HG03378 (cell line): ENCODE measurements at regions not wholly inside any gene's neighbourhood (a gene's known extent, or its start where the extent isn't known, plus 50 kb on each side); places are given as distances from the start of the nearest gene placed in this dataset.

Source experiments
- ATAC-seq: cut with Tn5 transposase; IDR thresholded peaks from one replicate; pipeline ENCODE4 v1.9.1; 2021; ENCODE audit warnings: mild to moderate bottlenecking, moderate library complexity; ENCODE audit not compliant: unreplicated experiment

- ATAC-seq = no peak
Measured at GRCh38 chr5:155948576-155948975, 378.4 kb upstream of the SGCD start.

GRCh38 chr5:155952486-155953089, 374.4 kb upstream of the SGCD start:
- ATAC-seq = no peak

- ATAC-seq = no peak
Measured at GRCh38 chr5:155953335-155953734, 373.6 kb upstream of the SGCD start.

GRCh38 chr5:155954701-155955445, 372.1 kb upstream of the SGCD start:
- no peak for ATAC-seq

- no peak for ATAC-seq
Measured at GRCh38 chr5:155957884-155958283, 369.1 kb upstream of the SGCD start.

- no peak for ATAC-seq
Measured at GRCh38 chr5:155959082-155959481, 367.9 kb upstream of the SGCD start.

- no peak for ATAC-seq
Measured at GRCh38 chr5:155960177-155960576, 366.8 kb upstream of the SGCD start.

GRCh38 chr5:155969537-155969936, 357.4 kb upstream of the SGCD start:
- ATAC-seq = no peak

- no peak for ATAC-seq
Measured at GRCh38 chr5:155974369-155974768, 352.6 kb upstream of the SGCD start.

GRCh38 chr5:155978850-155979249, 348.1 kb upstream of the SGCD start:
- no peak for ATAC-seq

- ATAC-seq = no peak
Measured at GRCh38 chr5:155982354-155982753, 344.6 kb upstream of the SGCD start.

GRCh38 chr5:155983954-155984353, 343.0 kb upstream of the SGCD start:
- ATAC-seq = no peak

GRCh38 chr5:155987265-155987810, 339.6 kb upstream of the SGCD start:
- no peak for ATAC-seq

GRCh38 chr5:155989879-155990278, 337.1 kb upstream of the SGCD start:
- ATAC-seq = no peak

GRCh38 chr5:155996123-155996522, 330.8 kb upstream of the SGCD start:
- no peak for ATAC-seq

- no peak for ATAC-seq
Measured at GRCh38 chr5:155998257-155998656, 328.7 kb upstream of the SGCD start.

GRCh38 chr5:156000115-156000514, 326.8 kb upstream of the SGCD start:
- no peak for ATAC-seq

- no peak for ATAC-seq
Measured at GRCh38 chr5:156004754-156005153, 322.2 kb upstream of the SGCD start.

GRCh38 chr5:156006026-156006647, 320.8 kb upstream of the SGCD start:
- no peak for ATAC-seq

GRCh38 chr5:156008844-156009243, 318.1 kb upstream of the SGCD start:
- no peak for ATAC-seq

GRCh38 chr5:156009583-156009982, 317.4 kb upstream of the SGCD start:
- ATAC-seq = no peak

- ATAC-seq = no peak
Measured at GRCh38 chr5:156015137-156015536, 311.8 kb upstream of the SGCD start.
